AG09309 (cell line): ENCODE measurements at regions not wholly inside any gene's neighbourhood (a gene's known extent, or its start where the extent isn't known, plus 50 kb on each side); places are given as distances from the start of the nearest gene placed in this dataset.

Experiments used
- DNase-seq: peaks from one replicate; pipeline ENCODE4 v3.0.0-alpha.2; 2010; ENCODE audit warnings: low read depth
- H3K4me3 ChIP-seq: 2 replicates; pipeline ENCODE4 v1.5.1; 2011; ENCODE audit warnings: mild to moderate bottlenecking, low read depth, low read length, moderate library complexity; ENCODE audit not compliant: control insufficient read depth
- CTCF ChIP-seq: IDR thresholded peaks from 2 replicates; pipeline ENCODE4 v1.5.1; 2011; ENCODE audit warnings: mild to moderate bottlenecking, low read depth, low read length, inconsistent platforms; ENCODE audit not compliant: insufficient read depth, control insufficient read depth; ENCODE audit errors: missing control alignments

GRCh38 chrX:97860226-97860625, 976.5 kb downstream of the RPA4 start:
- no peak overlapping the region for H3K4me3 ChIP-seq
- peak; percentile 1 for DNase-seq
- no peak for TF ChIP-seq CTCF

- no peak overlapping the region for H3K4me3 ChIP-seq
- no peak for TF ChIP-seq CTCF
- DNase-seq = no peak
Measured at GRCh38 chrX:97863261-97863660, 979.6 kb downstream of the RPA4 start.

- no peak for TF ChIP-seq CTCF
- no peak overlapping the region for H3K4me3 ChIP-seq
- no peak for DNase-seq
Measured at GRCh38 chrX:97867266-97867665, 983.6 kb downstream of the RPA4 start.

- no peak overlapping the region for H3K4me3 ChIP-seq
- peak; percentile 18 for DNase-seq
- no peak for TF ChIP-seq CTCF
Measured at GRCh38 chrX:97876697-97877407, 993.1 kb downstream of the RPA4 start.

GRCh38 chrX:97882306-97882705, 998.6 kb downstream of the RPA4 start:
- H3K4me3 ChIP-seq = no peak overlapping the region
- no peak for TF ChIP-seq CTCF
- DNase-seq = no peak

- TF ChIP-seq CTCF = no peak
- no peak overlapping the region for H3K4me3 ChIP-seq
- peak; percentile 2 for DNase-seq
Measured at GRCh38 chrX:97895751-97896150, 1012.0 kb downstream of the RPA4 start.
